Activated CD4-positive, alpha-beta T cell treated with anti-CD3 and anti-CD28 coated beads, Interleukin-2, Interleukin-4, amounts not matched to agents 100 ng/mL and 50 ng/mL, durations not matched to agents 16 hours and 8 hours (primary cell): ENCODE measurements at regions not wholly inside any gene's neighbourhood (a gene's known extent, or its start where the extent isn't known, plus 50 kb on each side); places are given as distances from the start of the nearest gene placed in this dataset.

ENCODE experiments used
- DNase-seq: peaks from one replicate; pipeline ENCODE4 v3.0.0-alpha.2; 2020; ENCODE audit warnings: low spot score

DNA sequence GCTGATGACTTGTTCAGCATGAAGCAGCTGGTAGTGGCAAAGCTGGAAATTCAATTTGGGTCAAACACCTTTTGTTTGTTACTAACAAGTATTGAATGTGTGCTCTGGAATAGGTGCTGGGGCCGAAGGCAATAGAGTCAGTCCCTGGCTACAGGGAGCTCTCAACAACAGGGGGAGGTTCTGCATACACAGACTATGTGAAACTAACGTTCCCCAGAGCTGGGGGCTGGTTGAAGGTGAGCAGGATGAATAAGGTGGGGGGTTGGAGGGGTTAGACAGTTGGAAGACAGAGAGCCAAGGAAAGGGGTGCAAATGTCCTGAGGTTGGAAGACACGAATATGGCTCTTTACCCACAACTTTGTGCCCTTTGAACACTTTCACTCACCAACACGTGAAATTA lies 84.1 kb upstream of the PLPP4 start:
- DNase-seq = no peak

DNA sequence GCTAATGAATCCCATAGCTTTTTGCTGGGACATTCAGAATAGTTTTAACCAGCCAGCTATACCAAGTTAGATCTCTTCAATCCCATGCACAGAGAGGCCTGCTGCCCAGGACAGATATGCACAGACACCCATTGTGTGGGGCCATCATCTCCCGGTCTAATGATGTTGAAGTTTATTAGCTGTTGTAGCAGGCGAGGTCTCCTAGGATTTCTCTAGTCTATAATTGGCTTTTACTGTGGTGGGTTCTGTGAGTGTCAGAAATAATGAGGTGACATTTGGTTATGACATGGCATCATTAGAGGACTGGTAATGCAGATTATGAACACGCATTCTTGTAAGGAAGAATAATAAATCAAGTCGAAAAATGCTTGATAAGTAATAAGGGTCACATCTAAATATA lies 81.4 kb upstream of the PLPP4 start:
- no peak for DNase-seq

DNA sequence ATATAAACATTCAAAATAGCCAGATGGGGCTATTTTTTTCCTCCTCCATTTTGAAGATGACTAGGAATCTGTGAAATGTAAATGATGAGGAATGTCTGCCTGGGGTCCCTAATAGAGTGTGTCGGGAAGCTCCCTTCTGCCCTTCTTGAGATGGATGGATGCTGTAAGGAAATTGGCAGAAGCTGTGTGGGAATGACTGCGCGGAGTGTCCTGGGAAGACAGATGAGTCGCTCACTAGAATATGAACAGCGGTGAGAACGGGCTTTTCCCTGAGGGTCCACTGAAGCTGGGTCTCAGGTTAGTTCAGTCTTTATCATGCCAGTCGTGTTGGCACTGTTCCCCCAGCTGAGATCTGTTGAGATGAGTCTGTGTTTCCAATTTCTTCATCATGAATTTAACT lies 75.1 kb upstream of the PLPP4 start:
- no peak for DNase-seq

DNA sequence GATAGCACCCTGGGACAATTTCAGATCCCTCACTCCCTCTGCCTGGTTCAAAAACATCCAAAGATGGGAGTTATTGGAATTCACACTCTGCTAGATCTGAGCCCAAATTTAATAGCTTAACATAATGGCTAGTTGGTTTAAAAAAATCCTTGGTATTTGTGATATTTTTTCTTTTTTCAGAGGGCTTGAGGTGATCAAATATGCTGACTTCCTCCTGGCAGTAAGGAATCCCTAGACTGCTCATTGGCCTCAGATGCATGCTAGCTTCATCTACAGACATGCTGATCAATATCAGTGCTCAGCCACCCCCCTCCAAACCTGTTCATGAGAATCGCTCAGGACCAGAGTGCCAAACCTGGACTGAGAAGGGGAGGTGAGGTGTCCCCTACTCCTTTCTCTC lies 74.7 kb upstream of the PLPP4 start:
- no peak for DNase-seq

DNA sequence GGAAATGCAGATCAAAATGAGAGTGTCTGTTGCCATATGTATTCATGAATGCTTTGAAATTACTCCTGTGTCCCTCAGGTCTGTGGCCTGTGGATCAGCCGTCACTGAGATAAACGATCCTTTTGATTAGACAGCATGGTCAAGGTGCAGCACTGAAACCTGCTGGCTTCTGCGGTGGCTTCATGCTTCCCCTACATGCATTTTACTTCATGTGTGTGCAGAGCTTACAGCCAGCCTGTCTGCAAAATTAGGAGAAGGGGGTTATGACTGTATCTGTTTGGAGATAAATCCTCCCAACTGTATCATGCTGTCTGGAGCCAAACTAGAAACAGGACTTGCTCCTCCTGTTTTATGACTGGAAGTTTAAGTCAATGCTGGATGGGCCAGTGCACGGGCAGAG lies 71.0 kb upstream of the PLPP4 start:
- no peak for DNase-seq

DNA sequence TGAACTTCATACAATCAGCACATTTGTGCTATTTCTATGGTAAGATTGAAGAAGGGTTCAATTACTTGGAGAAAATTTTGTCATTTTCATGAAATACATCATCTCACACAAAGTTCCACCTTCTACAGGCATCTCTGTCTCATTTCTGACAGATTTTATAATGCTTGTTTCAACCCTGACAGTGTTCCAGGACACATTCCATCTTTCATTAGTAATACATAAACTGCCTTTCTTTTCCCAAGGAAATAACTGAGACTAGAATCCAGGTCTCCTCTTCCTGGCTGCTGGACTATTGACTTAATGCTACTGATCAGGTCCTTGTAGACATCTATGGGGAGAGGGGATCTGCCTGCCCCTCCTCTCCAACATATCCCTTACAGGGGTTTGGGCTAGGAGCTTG lies 70.1 kb upstream of the PLPP4 start:
- no peak for DNase-seq

DNA sequence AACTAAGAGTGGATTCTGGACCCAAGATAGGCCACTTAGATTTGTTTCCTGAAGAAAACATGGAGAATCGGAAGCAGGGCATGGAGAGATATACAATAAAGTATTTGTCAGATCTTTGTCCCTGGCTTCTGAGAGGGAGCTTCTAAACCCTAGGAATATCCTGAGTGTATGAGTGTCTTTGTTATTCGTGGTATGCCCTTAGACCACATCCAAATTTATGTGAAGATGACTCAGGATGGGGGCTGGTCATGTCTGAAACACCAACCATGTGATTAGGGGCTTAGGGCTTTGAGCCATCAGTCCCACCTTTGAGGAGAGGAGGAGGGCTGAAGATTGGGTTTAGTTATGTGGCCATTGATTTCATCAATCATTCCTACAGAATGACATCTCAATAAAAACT lies 69.7 kb upstream of the PLPP4 start:
- no peak for DNase-seq

DNA sequence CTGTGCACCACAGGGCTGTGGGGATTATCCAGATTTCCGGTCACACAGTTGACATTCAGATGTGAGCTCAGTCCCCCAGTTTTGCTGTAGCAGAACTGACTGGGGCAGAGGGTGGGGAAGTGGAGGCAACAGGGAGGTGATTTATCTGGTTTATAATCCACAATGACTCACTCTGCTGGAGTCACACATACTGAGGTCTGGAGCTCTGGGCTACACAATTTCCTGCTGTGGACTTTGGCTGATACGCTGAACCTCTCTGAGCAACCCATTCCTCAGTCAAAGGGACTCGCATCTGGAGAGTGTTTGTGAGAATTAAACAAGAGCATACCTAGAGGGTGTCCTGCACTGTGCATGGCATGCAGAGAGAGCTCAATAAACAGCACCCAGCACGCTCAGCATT lies 64.8 kb upstream of the PLPP4 start:
- DNase-seq = no peak

DNA sequence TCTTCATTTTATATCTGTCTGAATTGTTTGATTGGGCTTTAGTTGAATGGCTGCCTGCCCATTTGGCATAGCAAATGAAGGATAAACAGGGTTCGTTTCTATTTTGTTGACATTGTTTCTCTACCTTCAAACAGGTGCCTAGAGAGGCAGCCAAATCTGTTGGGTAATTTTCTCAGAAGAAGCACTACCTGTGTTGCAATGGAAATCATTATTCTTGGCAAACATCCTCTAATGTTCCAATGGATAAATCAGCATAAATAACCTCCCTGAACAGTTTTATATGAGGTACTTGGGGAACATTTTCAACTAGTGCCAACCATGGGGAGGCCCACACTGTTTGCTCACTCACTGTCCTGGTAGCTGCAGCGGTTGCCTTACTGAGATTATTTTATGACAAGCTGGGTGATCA lies 64.4 kb upstream of the PLPP4 start:
- no peak for DNase-seq

DNA sequence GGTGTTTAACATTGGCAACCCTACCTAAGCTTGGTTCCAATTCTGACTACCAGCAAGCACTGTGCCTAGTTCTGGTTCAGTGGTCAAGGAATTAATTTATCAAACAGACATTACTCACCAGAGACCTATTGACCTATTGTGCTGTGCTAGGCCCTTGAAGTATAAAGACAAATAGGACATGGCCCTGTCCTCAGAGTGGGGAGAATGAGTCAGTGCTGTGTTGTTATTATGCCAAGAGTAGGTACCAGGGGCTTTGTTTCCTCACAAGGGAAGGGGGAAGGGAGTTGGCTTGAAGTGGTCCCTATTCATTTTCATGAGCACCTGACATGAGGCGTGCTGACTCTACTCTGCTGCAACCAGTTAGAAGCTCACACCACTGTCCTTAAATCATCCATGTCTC lies 62.6 kb upstream of the PLPP4 start:
- DNase-seq = no peak

DNA sequence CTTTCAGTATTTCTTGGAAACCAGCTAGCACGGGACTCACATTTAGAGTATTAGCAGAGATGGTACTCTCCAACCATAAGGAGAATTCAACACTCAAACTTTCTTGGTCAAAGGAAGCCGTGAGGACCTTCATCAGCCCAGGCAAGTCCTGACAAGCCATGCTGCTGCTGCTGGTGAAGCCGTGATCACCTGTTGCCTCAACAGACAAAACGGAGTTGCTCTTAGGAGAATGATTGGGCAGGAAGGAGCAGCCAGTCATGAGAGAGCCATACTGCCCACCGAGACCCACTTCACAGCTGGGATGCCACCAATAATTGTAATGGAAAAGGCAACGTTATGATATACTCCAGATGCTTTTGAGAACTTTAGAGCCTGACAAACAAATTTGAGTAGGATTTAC lies 60.8 kb upstream of the PLPP4 start:
- no peak for DNase-seq

DNA sequence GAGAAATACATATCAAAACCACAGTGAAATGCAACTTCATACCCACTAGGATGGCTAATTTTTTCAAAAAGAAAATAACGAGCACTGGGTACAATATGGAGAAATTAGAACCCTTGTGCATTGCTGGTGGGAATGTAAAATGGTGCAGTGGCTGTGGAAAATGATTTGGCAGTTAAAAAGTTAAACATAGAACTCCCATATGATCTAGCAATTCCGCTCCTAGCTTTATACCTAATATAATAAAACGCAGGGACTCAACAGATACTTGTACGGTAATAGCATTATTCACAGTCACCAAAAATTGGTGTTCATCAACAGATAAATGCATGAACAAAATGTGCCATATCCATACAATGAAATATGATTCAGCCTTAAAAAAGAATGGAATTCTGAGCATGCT lies 58.8 kb upstream of the PLPP4 start:
- DNase-seq = no peak

DNA sequence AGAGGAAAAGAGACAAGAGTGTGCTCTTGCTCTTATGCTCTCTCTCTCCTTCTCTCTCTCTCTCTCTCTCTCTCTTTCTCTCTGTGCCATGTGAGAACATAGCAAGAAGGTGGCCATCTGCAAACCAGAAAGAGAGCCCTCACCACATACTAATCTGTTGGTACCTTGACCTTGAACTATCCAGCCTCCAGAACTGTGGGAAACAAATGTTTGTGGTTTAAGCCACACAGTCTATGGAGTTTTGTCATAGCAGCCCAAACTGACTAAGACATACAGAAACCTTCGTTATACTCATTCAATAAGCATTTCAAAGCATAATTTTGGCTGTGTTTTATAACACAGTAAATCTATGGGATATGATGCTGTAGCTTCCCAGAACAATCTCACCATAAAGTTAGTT lies 56.4 kb upstream of the PLPP4 start:
- no peak for DNase-seq

DNA sequence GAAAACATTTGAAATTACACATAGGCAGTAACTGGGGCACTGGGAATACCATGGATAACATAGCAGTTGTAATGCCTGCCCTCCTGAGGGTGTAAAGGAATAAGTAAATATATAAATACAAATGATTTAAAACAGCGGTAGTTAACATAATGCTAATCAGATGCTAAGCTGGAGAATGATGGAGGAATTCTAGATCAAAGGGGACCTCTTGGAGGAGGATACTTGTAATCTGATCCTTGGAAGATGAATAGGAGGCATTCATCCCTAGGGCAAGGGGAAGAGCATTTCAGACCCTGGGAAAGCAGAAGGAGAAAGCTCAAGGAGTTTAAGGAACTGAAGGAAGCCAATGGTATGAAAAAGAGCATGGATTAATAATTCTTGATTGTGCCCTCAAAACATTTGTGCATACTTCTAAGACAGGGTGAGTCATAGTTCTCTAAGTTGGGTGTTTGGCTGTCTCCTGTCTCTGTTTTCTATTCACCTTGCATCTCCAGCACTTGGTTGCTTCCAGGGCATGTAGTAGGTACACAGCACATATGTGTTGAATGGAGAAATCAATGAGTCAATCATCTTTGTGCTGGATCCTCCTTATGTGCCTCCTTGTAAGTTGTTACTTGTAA lies 54.8 kb upstream of the PLPP4 start:
- DNase-seq = no peak

DNA sequence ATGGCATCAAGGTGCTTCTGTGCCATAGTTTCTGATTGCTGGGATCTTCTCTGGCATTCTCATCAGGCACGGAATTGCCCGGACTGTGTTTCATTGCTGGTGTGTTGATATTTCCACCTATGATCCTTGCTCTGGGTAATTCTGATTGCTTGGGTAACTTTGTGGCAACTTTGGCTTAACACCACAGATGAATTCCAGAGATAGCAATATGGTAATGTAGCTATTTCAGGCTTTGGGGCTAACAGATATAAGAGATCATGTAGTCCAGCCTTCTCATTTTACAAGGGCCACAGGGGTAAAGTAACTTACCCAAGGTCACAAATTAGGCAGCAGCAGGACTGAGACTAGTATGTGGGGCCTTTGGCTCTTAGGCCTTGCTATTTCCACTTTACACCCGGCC lies 53.9 kb upstream of the PLPP4 start:
- no peak for DNase-seq

DNA sequence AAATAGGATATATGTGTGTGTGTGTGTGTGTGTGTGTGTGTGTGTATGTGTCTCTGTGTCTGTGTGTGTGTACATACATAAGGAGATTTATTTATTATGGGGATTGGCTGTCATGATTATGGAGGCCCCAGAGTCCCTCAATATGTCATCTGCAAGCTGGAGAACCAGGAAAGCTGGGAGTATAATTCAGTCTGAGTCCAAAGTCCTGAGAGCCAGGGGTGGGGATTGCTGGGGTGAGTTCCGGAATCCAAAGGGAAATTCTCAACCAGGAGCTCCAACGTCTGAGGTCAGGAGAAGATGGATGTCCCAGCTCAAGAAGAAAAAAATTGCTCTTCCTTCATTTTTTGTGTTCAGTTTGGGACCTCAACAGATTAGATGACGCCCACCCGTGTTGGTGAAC lies 50.7 kb upstream of the PLPP4 start:
- no peak for DNase-seq
